ENCODE measurements at regions not wholly inside any gene's neighbourhood (a gene's known extent, or its start where the extent isn't known, plus 50 kb on each side); places are given as distances from the start of the nearest gene placed in this dataset.

DNA sequence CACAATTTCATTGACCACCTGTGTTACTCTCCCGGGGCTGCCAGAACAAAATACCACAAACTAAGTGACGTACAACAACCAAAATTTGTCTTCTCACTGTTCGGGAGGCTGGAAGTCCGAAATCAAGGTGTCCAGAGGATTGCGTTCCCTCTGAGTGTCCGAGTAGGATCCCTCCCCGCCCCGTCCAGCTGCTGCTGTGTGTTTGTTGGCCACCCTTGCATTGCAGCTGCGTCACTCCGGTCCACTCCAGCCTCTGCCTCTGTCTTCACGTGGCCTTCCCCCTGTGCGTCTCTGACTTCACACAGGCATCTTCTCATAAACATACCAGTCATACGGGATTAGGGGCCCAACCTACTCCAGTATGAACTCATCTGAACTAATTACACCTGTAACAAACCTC is 251.8 kb upstream of the SMIM21 start:
- TF ChIP-seq, protein P1, sequence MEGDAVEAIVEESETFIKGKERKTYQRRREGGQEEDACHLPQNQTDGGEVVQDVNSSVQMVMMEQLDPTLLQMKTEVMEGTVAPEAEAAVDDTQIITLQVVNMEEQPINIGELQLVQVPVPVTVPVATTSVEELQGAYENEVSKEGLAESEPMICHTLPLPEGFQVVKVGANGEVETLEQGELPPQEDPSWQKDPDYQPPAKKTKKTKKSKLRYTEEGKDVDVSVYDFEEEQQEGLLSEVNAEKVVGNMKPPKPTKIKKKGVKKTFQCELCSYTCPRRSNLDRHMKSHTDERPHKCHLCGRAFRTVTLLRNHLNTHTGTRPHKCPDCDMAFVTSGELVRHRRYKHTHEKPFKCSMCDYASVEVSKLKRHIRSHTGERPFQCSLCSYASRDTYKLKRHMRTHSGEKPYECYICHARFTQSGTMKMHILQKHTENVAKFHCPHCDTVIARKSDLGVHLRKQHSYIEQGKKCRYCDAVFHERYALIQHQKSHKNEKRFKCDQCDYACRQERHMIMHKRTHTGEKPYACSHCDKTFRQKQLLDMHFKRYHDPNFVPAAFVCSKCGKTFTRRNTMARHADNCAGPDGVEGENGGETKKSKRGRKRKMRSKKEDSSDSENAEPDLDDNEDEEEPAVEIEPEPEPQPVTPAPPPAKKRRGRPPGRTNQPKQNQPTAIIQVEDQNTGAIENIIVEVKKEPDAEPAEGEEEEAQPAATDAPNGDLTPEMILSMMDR (IDR thresholded peaks at IDR 0.05; ENCODE audit: insufficient read depth, low read depth, low read length), result no peak
- DNase-seq (ENCODE audit: low read depth), result no peak
- H3K4me3 ChIP-seq (ENCODE audit: low read depth, low read length), result no peak overlapping the region

DNA sequence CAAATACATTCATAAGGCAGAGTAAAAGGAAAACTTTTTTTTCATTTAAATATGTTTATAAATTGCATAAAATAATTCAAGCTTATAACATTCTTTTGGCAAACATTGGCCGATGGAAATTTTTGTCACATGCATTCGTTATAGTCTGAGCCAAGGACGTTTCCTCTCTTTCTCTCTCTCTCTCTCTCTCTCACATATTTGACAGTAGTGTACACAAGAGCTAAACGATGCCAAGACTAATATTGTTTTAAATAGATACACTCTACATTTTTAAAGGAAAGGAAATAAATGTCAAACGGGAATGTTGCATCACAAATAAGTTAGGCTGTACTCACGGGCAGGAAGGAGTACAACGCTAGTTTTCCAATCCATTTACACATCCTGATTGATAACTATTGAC is 251.1 kb upstream of the SMIM21 start:
- no peak for DNase-seq (ENCODE audit: low read depth)
- H3K4me3 ChIP-seq (ENCODE audit: low read depth, low read length), result no peak overlapping the region
- TF ChIP-seq, protein P1 (IDR thresholded peaks at IDR 0.05; ENCODE audit: insufficient read depth, low read depth, low read length), result no peak

DNA sequence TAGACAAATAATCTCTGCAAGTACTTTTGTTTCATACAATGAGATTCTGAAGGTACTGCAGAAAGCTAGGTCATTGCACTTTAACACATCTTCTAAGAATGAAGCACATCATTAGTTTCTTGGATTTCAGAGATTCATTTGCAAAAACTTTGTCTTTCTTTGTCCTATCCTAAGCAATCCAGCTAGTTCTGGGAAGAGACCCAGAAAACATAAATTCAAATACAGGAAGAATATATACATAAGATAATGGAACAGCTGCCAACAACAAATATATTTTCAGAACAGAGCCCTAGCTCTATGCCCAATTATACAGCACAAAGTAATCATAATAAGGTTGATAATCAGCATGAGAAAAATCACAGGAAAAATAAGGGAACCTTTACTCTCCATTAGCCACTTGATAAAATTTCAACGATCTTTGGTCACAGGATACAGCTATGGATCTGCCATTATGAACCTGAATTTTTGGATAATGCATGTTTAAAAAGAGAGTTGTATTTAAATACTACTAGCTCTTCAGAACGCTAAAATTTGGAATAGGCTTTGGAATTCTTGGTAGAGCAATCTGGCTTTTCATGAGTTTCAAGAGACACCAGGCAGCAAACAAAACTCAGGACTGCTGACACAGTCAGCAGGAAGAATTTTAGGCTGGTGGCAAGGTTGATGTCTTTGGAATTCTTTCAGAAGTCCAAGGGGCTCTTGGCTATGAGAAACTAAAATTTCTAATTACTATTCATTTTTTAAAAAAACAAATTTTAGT is 250.4 kb upstream of the SMIM21 start:
- no peak overlapping the region for H3K4me3 ChIP-seq (ENCODE audit: low read depth, low read length)
- DNase-seq (ENCODE audit: low read depth), result no peak

DNA sequence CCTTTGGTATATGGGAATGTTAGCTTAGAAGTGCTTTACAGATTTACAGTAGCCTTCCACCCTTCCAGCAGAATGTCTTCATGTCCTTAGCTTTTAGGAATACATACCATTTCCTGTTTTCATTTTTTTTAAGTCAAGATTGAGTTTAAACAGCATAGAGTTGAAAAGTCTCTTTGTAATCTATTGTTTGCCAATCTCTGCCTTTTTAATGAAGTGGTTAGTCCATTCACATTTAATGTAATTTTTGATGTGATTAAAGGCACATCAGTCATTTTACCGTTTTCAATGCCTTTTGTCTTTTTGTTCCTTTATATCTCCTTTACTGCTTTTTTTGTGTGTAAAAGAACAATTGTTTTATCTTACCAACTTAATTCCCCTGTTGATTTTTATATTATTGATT is 233.4 kb upstream of the SMIM21 start:
- TF ChIP-seq, protein P1 (IDR thresholded peaks at IDR 0.05; ENCODE audit: insufficient read depth, low read depth, low read length), result no peak
- DNase-seq (ENCODE audit: low read depth), result no peak

More for the DNA sequence above, 250.4 kb upstream of the SMIM21 start:
- TF ChIP-seq, protein P1 (IDR thresholded peaks at IDR 0.05; ENCODE audit: insufficient read depth, low read depth, low read length), result no peak

DNA sequence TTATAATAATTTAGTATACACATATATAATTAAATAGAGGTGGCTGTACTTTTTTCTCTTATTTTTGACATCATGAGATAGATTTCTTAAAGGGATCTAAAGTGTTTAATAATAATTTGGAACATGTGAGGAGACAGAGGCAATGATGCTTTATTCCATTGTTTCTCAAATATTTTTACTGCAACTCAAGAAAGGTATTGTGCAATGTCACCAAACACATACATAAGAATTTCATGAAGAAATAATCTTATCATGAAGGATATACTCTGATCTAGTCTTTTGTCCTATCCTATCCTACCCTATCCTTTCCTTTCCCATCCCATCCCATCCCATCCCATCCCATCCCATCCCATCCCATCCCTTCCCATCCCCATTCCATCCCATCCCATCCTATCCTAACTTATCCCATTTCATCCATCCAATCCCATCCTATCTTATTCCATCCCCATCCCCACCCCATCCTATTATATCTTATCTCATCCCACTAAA is 232.1 kb upstream of the SMIM21 start:
- H3K4me3 ChIP-seq (ENCODE audit: low read depth, low read length), result no peak overlapping the region
- DNase-seq (ENCODE audit: low read depth), result no peak
- TF ChIP-seq, protein P1 (IDR thresholded peaks at IDR 0.05; ENCODE audit: insufficient read depth, low read depth, low read length), result no peak

More for the DNA sequence above, 233.4 kb upstream of the SMIM21 start:
- H3K4me3 ChIP-seq (ENCODE audit: low read depth, low read length), result no peak overlapping the region

DNA sequence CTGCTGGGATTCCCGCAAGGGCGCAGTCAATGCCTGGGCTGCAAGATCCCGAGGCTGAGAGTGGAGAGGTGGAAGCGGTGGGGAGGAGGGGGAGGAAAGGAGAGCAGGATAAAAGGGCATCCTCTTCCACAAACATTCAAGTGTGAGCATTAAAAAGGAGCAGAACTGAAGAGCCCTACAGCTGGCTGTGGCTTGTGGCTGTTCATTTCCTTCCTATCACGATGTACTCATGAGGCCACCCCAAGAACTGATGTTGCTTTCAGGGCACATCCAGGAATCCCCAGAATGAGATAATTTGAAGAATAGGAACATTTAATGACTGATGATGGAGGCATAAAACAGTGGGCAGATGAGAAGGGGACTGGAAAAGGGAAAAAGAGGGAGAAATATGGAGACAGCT is 230.8 kb upstream of the SMIM21 start:
- no peak for DNase-seq (ENCODE audit: low read depth)
- no peak overlapping the region for H3K4me3 ChIP-seq (ENCODE audit: low read depth, low read length)
- TF ChIP-seq, protein P1 (IDR thresholded peaks at IDR 0.05; ENCODE audit: insufficient read depth, low read depth, low read length), result no peak

Measured in fibroblast of villous mesenchyme (primary cell).